ENCODE measurements at regions not wholly inside any gene's neighbourhood (a gene's known extent, or its start where the extent isn't known, plus 50 kb on each side); places are given as distances from the start of the nearest gene placed in this dataset.

DNA sequence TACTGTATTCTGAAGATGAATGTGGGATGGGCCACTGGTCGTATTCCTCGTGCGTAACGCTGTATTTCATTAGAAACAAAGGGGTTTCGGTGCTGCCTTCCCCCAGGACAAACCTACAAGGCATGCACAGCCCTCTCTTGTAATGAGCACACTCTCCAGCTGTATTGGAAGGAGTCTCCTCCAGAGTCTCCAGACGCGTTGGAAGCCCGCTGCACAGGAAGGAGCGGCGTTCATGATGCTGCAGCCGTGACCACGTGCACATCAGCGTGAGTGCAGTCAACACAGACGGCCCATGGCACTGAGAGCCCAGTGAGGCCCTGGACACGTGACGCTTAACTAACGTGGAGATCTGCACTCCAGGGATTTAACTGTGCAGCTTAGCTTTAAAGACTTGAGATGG, 209.0 kb upstream of the IRX1 start:
- Histone ChIP-seq H3K9ac (ENCODE audit: low read depth in 1 of 2, low read length in 2 of 2) (no peak overlapping the region), H3K36me3 (ENCODE audit: control insufficient read depth in 1 of 2, insufficient read depth in 2 of 2, low read length in 2 of 2) (no peaks in the 10 kb centered on the region), H3K4me3 (ENCODE audit: low read depth in 1 of 2, low read length in 2 of 2) (no peak overlapping the region), H3K27me3 (ENCODE audit: control insufficient read depth in 1 of 2, insufficient read depth in 2 of 2, low read length in 2 of 2) (no peaks in the 10 kb centered on the region), H3K27ac (ENCODE audit: low read depth, low read length) (no peak overlapping the region), H3K9me3 (ENCODE audit: control insufficient read depth in 1 of 2, low read length in 2 of 2) (peaks cover 0 to 3% of the 10 kb centered on the region in 2 donors), H3K4me1 (ENCODE audit: control insufficient read depth in 1 of 2, insufficient read depth in 2 of 2, low read length in 2 of 2) (no peaks in the 10 kb centered on the region)

DNA sequence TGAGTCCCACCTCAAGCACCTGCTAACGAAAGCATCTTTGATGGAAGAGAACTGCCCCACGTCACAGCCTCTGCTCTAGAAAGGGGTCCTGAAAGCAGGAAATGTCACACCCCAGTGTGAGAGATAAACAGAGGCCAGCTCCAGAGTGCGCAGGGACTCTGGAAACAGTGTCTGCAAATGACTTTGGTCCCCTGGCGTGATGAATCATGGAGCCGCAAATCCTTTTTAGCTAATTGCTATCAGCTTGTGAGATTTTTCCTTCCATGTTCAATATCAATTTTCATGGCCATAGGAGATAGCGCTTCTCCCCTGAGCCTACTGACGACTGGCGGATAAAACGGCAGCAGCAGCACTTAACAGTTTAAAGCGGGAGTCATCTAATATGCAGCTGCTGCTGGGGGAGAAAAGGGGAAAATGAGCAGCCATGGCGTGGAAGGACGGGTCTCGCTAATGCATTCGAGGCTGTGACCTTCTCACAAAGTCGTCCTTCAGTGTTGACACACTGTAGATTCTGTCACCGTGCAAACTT, 209.6 kb upstream of the IRX1 start:
- H3K36me3 ChIP-seq (ENCODE audit: control insufficient read depth in 1 of 2, insufficient read depth in 2 of 2, low read length in 2 of 2): no peaks in the 10 kb centered on the region
- no peaks in the 10 kb centered on the region for H3K4me1 ChIP-seq (ENCODE audit: control insufficient read depth in 1 of 2, insufficient read depth in 2 of 2, low read length in 2 of 2)
- no peaks in the 10 kb centered on the region for H3K27me3 ChIP-seq (ENCODE audit: control insufficient read depth in 1 of 2, insufficient read depth in 2 of 2, low read length in 2 of 2)
- no peak overlapping the region for H3K27ac ChIP-seq (ENCODE audit: low read depth, low read length)
- no peak overlapping the region for H3K9ac ChIP-seq (ENCODE audit: low read depth in 1 of 2, low read length in 2 of 2)
- no peak overlapping the region for H3K4me3 ChIP-seq (ENCODE audit: low read depth in 1 of 2, low read length in 2 of 2)
- H3K9me3 ChIP-seq (ENCODE audit: control insufficient read depth in 1 of 2, low read length in 2 of 2): peaks cover 0 to 3% of the 10 kb centered on the region in 2 donors

DNA sequence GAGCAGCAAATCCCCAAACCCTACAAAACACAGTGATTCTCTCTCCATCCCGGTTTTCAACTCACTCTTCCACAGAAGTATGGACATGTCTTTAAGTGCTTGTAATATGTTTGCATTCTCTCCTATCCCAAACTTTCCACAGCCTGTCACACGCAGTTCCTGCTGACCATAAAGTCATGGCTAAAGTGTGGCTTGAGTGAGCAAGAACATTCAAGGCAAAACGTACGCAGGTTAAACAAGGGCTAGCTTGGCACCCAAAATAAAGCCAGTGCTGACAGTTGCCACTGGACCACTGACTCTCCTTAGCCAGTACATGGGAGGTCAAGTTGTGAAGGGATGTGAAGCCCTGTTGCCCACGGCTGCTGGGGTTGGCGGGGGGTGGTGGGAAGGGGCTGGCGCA, 211.1 kb upstream of the IRX1 start:
- Histone ChIP-seq H3K9me3 (ENCODE audit: control insufficient read depth in 1 of 2, low read length in 2 of 2) (peaks cover 0 to 3% of the 10 kb centered on the region in 2 donors), H3K4me1 (ENCODE audit: control insufficient read depth in 1 of 2, insufficient read depth in 2 of 2, low read length in 2 of 2) (no peaks in the 10 kb centered on the region)

DNA sequence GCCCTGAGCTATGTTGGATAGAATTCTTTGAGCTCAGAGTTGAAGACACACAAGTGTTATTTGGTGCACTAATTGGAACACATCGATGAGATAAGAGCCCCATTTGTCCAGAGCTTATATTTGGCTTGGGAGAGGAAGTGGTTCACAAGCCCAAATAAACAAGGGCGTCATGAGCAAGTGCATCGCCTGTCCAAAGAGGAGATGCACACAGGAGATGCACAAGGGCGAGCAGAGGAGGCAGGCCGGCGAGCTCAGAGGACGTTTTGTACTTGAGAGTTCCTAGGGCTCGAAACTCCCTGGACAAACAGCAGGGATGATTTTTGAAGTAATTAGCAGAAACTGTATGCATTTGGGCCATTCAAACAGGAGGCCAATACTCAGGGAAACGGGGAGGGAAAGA, 212.8 kb upstream of the IRX1 start:
- no peak overlapping the region for H3K9ac ChIP-seq (ENCODE audit: low read depth in 1 of 2, low read length in 2 of 2)
- no peaks in the 10 kb centered on the region for H3K36me3 ChIP-seq (ENCODE audit: control insufficient read depth in 1 of 2, insufficient read depth in 2 of 2, low read length in 2 of 2)
- H3K27me3 ChIP-seq (ENCODE audit: control insufficient read depth in 1 of 2, insufficient read depth in 2 of 2, low read length in 2 of 2): no peaks in the 10 kb centered on the region
- no peak overlapping the region for H3K27ac ChIP-seq (ENCODE audit: low read depth, low read length)
- peaks cover 0 to 3% of the 10 kb centered on the region in 2 donors for H3K9me3 ChIP-seq (ENCODE audit: control insufficient read depth in 1 of 2, low read length in 2 of 2)
- H3K4me1 ChIP-seq (ENCODE audit: control insufficient read depth in 1 of 2, insufficient read depth in 2 of 2, low read length in 2 of 2): no peaks in the 10 kb centered on the region
- no peak overlapping the region for H3K4me3 ChIP-seq (ENCODE audit: low read depth in 1 of 2, low read length in 2 of 2)

More for the DNA sequence above, 211.1 kb upstream of the IRX1 start:
- Histone ChIP-seq H3K27ac (ENCODE audit: low read depth, low read length) (no peak overlapping the region), H3K4me3 (ENCODE audit: low read depth in 1 of 2, low read length in 2 of 2) (no peak overlapping the region), H3K9ac (ENCODE audit: low read depth in 1 of 2, low read length in 2 of 2) (no peak overlapping the region), H3K27me3 (ENCODE audit: control insufficient read depth in 1 of 2, insufficient read depth in 2 of 2, low read length in 2 of 2) (no peaks in the 10 kb centered on the region), H3K36me3 (ENCODE audit: control insufficient read depth in 1 of 2, insufficient read depth in 2 of 2, low read length in 2 of 2) (no peaks in the 10 kb centered on the region)

DNA sequence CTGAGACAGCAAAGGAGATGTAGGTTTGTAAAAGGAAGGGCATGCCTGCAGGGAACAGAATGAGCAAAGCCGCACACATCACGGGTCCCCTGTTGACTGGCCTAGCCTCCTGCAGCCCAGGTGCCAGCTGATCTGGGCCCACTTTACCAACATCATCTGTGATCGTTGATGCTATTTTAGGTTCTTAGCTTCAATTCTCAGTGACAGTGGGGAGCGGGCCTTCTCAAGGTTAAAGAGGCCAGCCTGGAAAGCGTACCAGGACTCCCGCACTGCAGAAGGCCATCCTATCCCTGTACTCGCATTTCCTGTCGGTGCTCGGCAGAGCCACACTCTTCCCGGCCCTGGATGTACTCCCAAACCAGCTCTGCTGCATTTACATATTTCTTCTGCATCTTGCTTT, 213.5 kb upstream of the IRX1 start:
- Histone ChIP-seq H3K4me1 (ENCODE audit: control insufficient read depth in 1 of 2, insufficient read depth in 2 of 2, low read length in 2 of 2) (no peaks in the 10 kb centered on the region), H3K27ac (ENCODE audit: low read depth, low read length) (no peak overlapping the region), H3K4me3 (ENCODE audit: low read depth in 1 of 2, low read length in 2 of 2) (no peak overlapping the region), H3K9ac (ENCODE audit: low read depth in 1 of 2, low read length in 2 of 2) (no peak overlapping the region), H3K27me3 (ENCODE audit: control insufficient read depth in 1 of 2, insufficient read depth in 2 of 2, low read length in 2 of 2) (no peaks in the 10 kb centered on the region), H3K36me3 (ENCODE audit: control insufficient read depth in 1 of 2, insufficient read depth in 2 of 2, low read length in 2 of 2) (no peaks in the 10 kb centered on the region), H3K9me3 (ENCODE audit: control insufficient read depth in 1 of 2, low read length in 2 of 2) (peaks cover 0 to 1% of the 10 kb centered on the region in 2 donors)

DNA sequence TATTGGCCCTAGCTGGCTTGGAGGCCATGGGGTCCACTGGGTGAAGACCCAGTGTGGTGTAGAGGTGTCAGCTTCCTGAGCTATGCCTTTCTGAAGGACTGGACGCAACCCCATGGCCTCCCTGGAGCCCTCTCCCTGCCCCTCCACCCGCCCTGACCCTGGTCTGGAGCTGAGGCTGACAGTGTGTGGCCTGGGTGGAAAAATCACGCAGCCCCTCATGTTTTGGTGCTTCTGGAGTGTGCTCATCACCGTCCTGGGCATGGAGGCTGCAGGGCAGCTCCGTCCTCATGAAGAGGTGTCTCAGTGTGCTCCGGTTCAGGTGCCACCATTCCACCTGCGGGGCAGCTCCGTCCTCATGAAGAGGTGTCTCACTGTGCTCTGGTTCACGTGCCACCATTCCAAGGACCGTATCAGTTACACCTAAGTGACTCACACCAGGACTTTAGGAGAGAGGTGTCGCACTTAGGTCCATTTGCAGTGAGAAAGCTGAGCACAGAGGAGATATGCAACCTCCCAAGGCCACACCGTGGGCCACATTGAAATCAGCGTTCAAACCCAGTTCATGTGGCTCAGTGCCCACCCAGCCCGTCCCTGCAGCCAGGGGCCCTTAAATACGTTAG, 214.3 kb upstream of the IRX1 start:
- Histone ChIP-seq H3K27ac (ENCODE audit: low read depth, low read length) (no peak overlapping the region), H3K9ac (ENCODE audit: low read depth in 1 of 2, low read length in 2 of 2) (no peak overlapping the region), H3K4me1 (ENCODE audit: control insufficient read depth in 1 of 2, insufficient read depth in 2 of 2, low read length in 2 of 2) (no peaks in the 10 kb centered on the region), H3K36me3 (ENCODE audit: control insufficient read depth in 1 of 2, insufficient read depth in 2 of 2, low read length in 2 of 2) (no peaks in the 10 kb centered on the region), H3K27me3 (ENCODE audit: control insufficient read depth in 1 of 2, insufficient read depth in 2 of 2, low read length in 2 of 2) (no peaks in the 10 kb centered on the region), H3K9me3 (ENCODE audit: control insufficient read depth in 1 of 2, low read length in 2 of 2) (no peaks in the 10 kb centered on the region), H3K4me3 (ENCODE audit: low read depth in 1 of 2, low read length in 2 of 2) (no peak overlapping the region)

DNA sequence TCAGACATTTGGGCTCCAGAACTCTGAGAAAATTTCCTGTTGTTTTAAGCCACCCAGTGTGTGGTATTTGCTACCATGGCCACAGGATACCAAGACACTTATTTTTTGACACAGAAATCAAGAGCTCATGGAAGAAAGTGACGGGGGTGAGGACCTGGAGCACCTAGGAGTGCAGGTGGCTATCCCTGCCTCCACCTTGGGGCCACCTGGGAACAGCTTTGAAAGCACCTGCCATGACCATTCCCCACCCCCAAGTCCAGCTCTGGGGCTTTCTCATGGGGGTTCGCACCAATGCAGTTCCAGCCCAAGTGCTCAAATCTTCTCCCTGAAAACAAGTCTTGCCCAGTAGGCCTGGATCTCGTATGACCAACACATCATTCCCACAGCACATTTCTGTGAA, 214.9 kb upstream of the IRX1 start:
- Histone ChIP-seq H3K9me3 (ENCODE audit: control insufficient read depth in 1 of 2, low read length in 2 of 2) (no peaks in the 10 kb centered on the region), H3K27me3 (ENCODE audit: control insufficient read depth in 1 of 2, insufficient read depth in 2 of 2, low read length in 2 of 2) (no peaks in the 10 kb centered on the region), H3K9ac (ENCODE audit: low read depth in 1 of 2, low read length in 2 of 2) (no peak overlapping the region), H3K4me3 (ENCODE audit: low read depth in 1 of 2, low read length in 2 of 2) (no peak overlapping the region), H3K27ac (ENCODE audit: low read depth, low read length) (no peak overlapping the region), H3K4me1 (ENCODE audit: control insufficient read depth in 1 of 2, insufficient read depth in 2 of 2, low read length in 2 of 2) (no peaks in the 10 kb centered on the region), H3K36me3 (ENCODE audit: control insufficient read depth in 1 of 2, insufficient read depth in 2 of 2, low read length in 2 of 2) (no peaks in the 10 kb centered on the region)

DNA sequence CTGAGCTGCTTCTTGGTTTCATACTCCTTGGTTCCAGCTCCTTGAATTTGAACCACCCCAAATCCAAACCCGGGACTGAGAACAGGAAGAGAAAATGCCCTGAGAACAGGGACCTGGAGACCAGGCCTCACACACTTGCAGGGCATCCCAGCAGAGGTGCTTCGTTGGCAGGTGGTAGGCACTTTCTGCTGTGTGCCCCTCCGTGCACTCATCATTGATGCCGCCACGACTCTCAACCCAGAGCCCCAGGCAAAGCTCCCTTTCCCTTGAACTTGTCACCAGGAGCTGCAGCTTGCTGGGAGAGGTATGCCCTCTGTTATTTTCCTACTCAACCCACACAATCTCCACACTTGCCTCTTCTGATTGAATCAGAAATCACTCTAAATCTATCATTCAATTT, 217.8 kb upstream of the IRX1 start:
- no peaks in the 10 kb centered on the region for H3K4me1 ChIP-seq (ENCODE audit: control insufficient read depth in 1 of 2, insufficient read depth in 2 of 2, low read length in 2 of 2)
- H3K9me3 ChIP-seq (ENCODE audit: control insufficient read depth in 1 of 2, low read length in 2 of 2): peaks cover 10 to 12% of the 10 kb centered on the region in 2 donors
- no peak overlapping the region for H3K9ac ChIP-seq (ENCODE audit: low read depth in 1 of 2, low read length in 2 of 2)
- H3K27ac ChIP-seq (ENCODE audit: low read depth, low read length): no peak overlapping the region
- H3K4me3 ChIP-seq (ENCODE audit: low read depth in 1 of 2, low read length in 2 of 2): no peak overlapping the region
- no peaks in the 10 kb centered on the region for H3K27me3 ChIP-seq (ENCODE audit: control insufficient read depth in 1 of 2, insufficient read depth in 2 of 2, low read length in 2 of 2)
- no peaks in the 10 kb centered on the region for H3K36me3 ChIP-seq (ENCODE audit: control insufficient read depth in 1 of 2, insufficient read depth in 2 of 2, low read length in 2 of 2)

DNA sequence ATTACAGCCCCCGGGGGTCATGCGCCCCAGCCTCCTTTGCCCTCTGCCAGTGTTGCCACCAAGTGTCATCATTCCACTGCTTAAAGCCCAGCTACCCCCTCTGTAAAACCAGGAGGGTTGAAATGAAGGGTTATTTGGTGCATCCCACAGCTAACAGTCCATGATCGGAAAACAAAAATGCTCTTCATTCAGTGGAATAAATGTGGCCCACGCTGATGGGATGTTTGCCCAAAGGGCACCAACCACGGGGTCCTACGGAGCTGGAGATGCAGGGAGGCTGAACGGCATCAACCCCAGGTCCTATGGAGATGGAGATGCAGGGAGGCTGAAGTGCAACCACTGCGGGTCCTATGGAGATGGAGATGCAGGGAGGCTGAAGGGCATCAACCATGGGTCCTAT, 218.5 kb upstream of the IRX1 start:
- no peak overlapping the region for H3K9ac ChIP-seq (ENCODE audit: low read depth in 1 of 2, low read length in 2 of 2)
- no peaks in the 10 kb centered on the region for H3K4me1 ChIP-seq (ENCODE audit: control insufficient read depth in 1 of 2, insufficient read depth in 2 of 2, low read length in 2 of 2)
- H3K27ac ChIP-seq (ENCODE audit: low read depth, low read length): no peak overlapping the region
- no peaks in the 10 kb centered on the region for H3K36me3 ChIP-seq (ENCODE audit: control insufficient read depth in 1 of 2, insufficient read depth in 2 of 2, low read length in 2 of 2)
- H3K4me3 ChIP-seq (ENCODE audit: low read depth in 1 of 2, low read length in 2 of 2): no peak overlapping the region
- no peaks in the 10 kb centered on the region for H3K27me3 ChIP-seq (ENCODE audit: control insufficient read depth in 1 of 2, insufficient read depth in 2 of 2, low read length in 2 of 2)
- peaks cover 14 to 17% of the 10 kb centered on the region in 2 donors for H3K9me3 ChIP-seq (ENCODE audit: control insufficient read depth in 1 of 2, low read length in 2 of 2)

DNA sequence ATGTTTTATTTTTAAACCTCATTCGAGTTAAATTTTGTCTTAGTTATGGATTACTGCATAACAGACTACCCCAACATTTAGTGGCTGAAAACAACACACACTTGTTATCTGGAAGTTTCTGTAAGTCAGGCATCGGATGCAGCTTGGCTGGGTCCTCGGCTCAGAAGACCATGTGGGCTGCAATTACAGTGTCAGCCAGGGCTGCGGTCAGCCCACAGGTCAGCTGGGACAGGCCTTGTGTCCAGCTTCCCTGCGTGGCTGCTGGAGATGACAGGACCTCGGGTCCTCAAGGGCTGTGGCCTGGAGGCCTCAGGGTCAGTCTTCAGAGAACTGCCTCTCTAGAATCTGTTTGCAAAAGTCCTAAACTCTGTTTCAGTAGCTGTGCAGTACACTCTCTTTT, 219.0 kb upstream of the IRX1 start:
- no peaks in the 10 kb centered on the region for H3K4me1 ChIP-seq (ENCODE audit: control insufficient read depth in 1 of 2, insufficient read depth in 2 of 2, low read length in 2 of 2)
- H3K4me3 ChIP-seq (ENCODE audit: low read depth in 1 of 2, low read length in 2 of 2): no peak overlapping the region
- no peaks in the 10 kb centered on the region for H3K27me3 ChIP-seq (ENCODE audit: control insufficient read depth in 1 of 2, insufficient read depth in 2 of 2, low read length in 2 of 2)
- no peak overlapping the region for H3K27ac ChIP-seq (ENCODE audit: low read depth, low read length)
- H3K9ac ChIP-seq (ENCODE audit: low read depth in 1 of 2, low read length in 2 of 2): no peak overlapping the region
- H3K9me3 ChIP-seq (ENCODE audit: control insufficient read depth in 1 of 2, low read length in 2 of 2): peaks cover 14 to 17% of the 10 kb centered on the region in 2 donors
- H3K36me3 ChIP-seq (ENCODE audit: control insufficient read depth in 1 of 2, insufficient read depth in 2 of 2, low read length in 2 of 2): no peaks in the 10 kb centered on the region
